OCI-LY1 (cell line): ENCODE measurements at regions not wholly inside any gene's neighbourhood (a gene's known extent, or its start where the extent isn't known, plus 50 kb on each side); places are given as distances from the start of the nearest gene placed in this dataset.

Experiments
- H2AFZ ChIP-seq: fragments of 200-600 bp; sonication (generic), shearing (Covaris generic); 2 replicates; pipeline ENCODE4 v1.6.0; 2014; ENCODE audit warnings: antibody characterized with exemption, mild to moderate bottlenecking, low read length
- H3F3A ChIP-seq: fragments of 200-600 bp; sonication (generic), shearing (Covaris generic); 2 replicates; pipeline ENCODE4 v1.6.0; 2014; ENCODE audit warnings: mild to moderate bottlenecking, antibody characterized with exemption, low read length, moderate library complexity; ENCODE audit not compliant: insufficient read depth
- H3K27ac ChIP-seq: fragments of 200-600 bp; sonication (generic); 2 replicates; pipeline ENCODE4 v1.5.1; 2014; ENCODE audit warnings: low read length, mixed run types, mild to moderate bottlenecking, low read depth; ENCODE audit not compliant: poor library complexity, severe bottlenecking
- H3K27me3 ChIP-seq: fragments of 200-600 bp; sonication (generic); 2 replicates; pipeline ENCODE4 v1.6.0; 2014; ENCODE audit warnings: antibody characterized with exemption, mild to moderate bottlenecking, low read length, moderate library complexity; ENCODE audit not compliant: insufficient read depth
- H3K36me3 ChIP-seq: fragments of 200-600 bp; sonication (generic); 2 replicates; pipeline ENCODE4 v1.6.1; 2014; ENCODE audit warnings: mild to moderate bottlenecking, antibody characterized with exemption, low read length, moderate library complexity, mixed read lengths; ENCODE audit not compliant: insufficient read depth
- H3K4me1 ChIP-seq: fragments of 200-600 bp; sonication (generic); 2 replicates; pipeline ENCODE4 v1.5.1; 2014; ENCODE audit warnings: mild to moderate bottlenecking, low read length, moderate library complexity; ENCODE audit not compliant: insufficient read depth, severe bottlenecking
- H3K4me2 ChIP-seq: fragments of 200-600 bp; sonication (generic), shearing (Covaris generic); 2 replicates; pipeline ENCODE4 v1.6.1; 2014; ENCODE audit warnings: low read length
- H3K4me3 ChIP-seq: fragments of 200-600 bp; sonication (generic); 2 replicates; pipeline ENCODE4 v1.5.1; 2014; ENCODE audit warnings: low read length, low read depth, mild to moderate bottlenecking, mixed read lengths; ENCODE audit not compliant: poor library complexity, severe bottlenecking
- H3K79me2 ChIP-seq: fragments of 200-600 bp; shearing (Covaris generic); 2 replicates; pipeline ENCODE4 v1.6.1; 2016; ENCODE audit warnings: mixed run types, low read length, mixed read lengths; ENCODE audit not compliant: insufficient read depth
- H3K9ac ChIP-seq: fragments of 200-600 bp; sonication (generic), shearing (Covaris generic); 2 replicates; pipeline ENCODE4 v1.6.1; 2014; ENCODE audit warnings: mild to moderate bottlenecking, low read length, mixed read lengths
- H3K9me2 ChIP-seq: fragments of 200-600 bp; sonication (generic), shearing (Covaris generic); 2 replicates; pipeline ENCODE4 v1.6.1; 2014; ENCODE audit warnings: low read depth, mild to moderate bottlenecking, low read length, mixed read lengths
- H3K9me3 ChIP-seq: fragments of 200-600 bp; shearing (Covaris generic); 2 replicates; pipeline ENCODE4 v1.6.1; 2014; ENCODE audit warnings: low read length, mixed read lengths
- H4K20me1 ChIP-seq: fragments of 200-600 bp; sonication (generic), shearing (Covaris generic); 2 replicates; pipeline ENCODE4 v1.6.0; 2016; ENCODE audit warnings: mild to moderate bottlenecking, low read length; ENCODE audit not compliant: insufficient read depth
- EZH2 ChIP-seq: fragments of 200-600 bp; sonication (generic), shearing (Covaris generic); IDR thresholded peaks from 2 replicates; pipeline ENCODE4 v1.8.0; 2017; ENCODE audit warnings: borderline replicate concordance, mixed run types, mild to moderate bottlenecking, antibody characterized with exemption, low read length, moderate library complexity, mixed read lengths
- TF ChIP-seq, protein P1 (sequence below): fragments of 200-600 bp; sonication (generic), shearing (Covaris generic); IDR thresholded peaks from 2 replicates; pipeline ENCODE4 v1.5.1; 2017; ENCODE audit warnings: mild to moderate bottlenecking, antibody characterized with exemption, low read length, moderate library complexity, mixed read lengths

DNA sequence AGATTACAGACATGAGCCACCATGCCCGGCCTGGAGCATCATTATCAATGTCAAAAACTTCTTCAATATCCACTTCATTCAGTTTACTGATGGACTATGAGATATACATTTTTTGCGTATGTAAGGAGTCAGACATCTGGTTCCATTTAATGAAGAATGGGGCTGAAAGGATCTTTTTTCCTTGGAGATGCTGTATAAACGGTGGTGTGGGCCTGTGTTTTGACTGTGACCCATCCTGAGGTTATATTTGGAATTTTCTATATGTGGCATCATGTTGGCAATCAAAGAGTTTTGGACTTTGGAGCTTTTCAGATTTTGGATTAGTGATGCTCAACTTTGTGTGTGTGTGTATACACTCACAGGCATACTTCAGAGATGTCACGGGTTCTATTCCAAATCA lies 85.7 kb upstream of the FBXL17 start:
- Histone ChIP-seq H3K27ac (no peak overlapping the region), H3K9me3 (no peaks in the 10 kb centered on the region), H3F3A (no peaks in the 10 kb centered on the region), H3K27me3 (no peaks in the 10 kb centered on the region), H2AFZ (no peak overlapping the region), H4K20me1 (no peaks in the 10 kb centered on the region), H3K9me2 (no peaks in the 10 kb centered on the region), H3K79me2 (no peaks in the 10 kb centered on the region), H3K4me3 (no peak overlapping the region), H3K4me1 (peaks cover 6% of the 10 kb centered on the region), H3K9ac (no peak overlapping the region), H3K4me2 (no peak overlapping the region), H3K36me3 (no peaks in the 10 kb centered on the region)
- no peak for TF ChIP-seq EZH2
- TF ChIP-seq, protein P1, sequence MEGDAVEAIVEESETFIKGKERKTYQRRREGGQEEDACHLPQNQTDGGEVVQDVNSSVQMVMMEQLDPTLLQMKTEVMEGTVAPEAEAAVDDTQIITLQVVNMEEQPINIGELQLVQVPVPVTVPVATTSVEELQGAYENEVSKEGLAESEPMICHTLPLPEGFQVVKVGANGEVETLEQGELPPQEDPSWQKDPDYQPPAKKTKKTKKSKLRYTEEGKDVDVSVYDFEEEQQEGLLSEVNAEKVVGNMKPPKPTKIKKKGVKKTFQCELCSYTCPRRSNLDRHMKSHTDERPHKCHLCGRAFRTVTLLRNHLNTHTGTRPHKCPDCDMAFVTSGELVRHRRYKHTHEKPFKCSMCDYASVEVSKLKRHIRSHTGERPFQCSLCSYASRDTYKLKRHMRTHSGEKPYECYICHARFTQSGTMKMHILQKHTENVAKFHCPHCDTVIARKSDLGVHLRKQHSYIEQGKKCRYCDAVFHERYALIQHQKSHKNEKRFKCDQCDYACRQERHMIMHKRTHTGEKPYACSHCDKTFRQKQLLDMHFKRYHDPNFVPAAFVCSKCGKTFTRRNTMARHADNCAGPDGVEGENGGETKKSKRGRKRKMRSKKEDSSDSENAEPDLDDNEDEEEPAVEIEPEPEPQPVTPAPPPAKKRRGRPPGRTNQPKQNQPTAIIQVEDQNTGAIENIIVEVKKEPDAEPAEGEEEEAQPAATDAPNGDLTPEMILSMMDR = no peak

- TF ChIP-seq, protein P1 = no peak
- no peak for TF ChIP-seq EZH2
- H3K4me1 ChIP-seq = peaks cover 43% of the 10 kb centered on the region
- no peaks in the 10 kb centered on the region for H3K79me2 ChIP-seq
- H3K4me3 ChIP-seq = no peak overlapping the region
- no peaks in the 10 kb centered on the region for H3K36me3 ChIP-seq
- H3K27ac ChIP-seq = peak overlapping the region; percentile 44
- H3F3A ChIP-seq = no peaks in the 10 kb centered on the region
- peak overlapping the region; percentile 30 for H3K4me2 ChIP-seq
- H4K20me1 ChIP-seq = no peaks in the 10 kb centered on the region
- no peak overlapping the region for H3K9ac ChIP-seq
- H3K9me3 ChIP-seq = no peaks in the 10 kb centered on the region
- no peak overlapping the region for H2AFZ ChIP-seq
- H3K27me3 ChIP-seq = no peaks in the 10 kb centered on the region
- H3K9me2 ChIP-seq = no peaks in the 10 kb centered on the region
Observed at GRCh38 chr5:108461628-108462367, 79.9 kb upstream of the FBXL17 start.

GRCh38 chr5:108459769-108460168 lies 77.9 kb upstream of the FBXL17 start:
- Histone ChIP-seq H3K9me3 (0 out of 2 replicates have a peak, but pooled peaks cover under 1% of the 10 kb centered on the region), H3K27ac (no peak overlapping the region), H3K4me2 (peak overlapping the region; percentile 64), H3K79me2 (no peaks in the 10 kb centered on the region), H2AFZ (peak overlapping the region; percentile 60; the same call in 1 of the 2 replicates), H4K20me1 (no peaks in the 10 kb centered on the region), H3K27me3 (no peaks in the 10 kb centered on the region), H3F3A (no peaks in the 10 kb centered on the region), H3K4me3 (peak overlapping the region; percentile 28), H3K4me1 (peaks cover 43% of the 10 kb centered on the region), H3K36me3 (no peaks in the 10 kb centered on the region), H3K9ac (0 out of 2 replicates have a peak overlapping the region, but pooled peaks have one; percentile 25), H3K9me2 (no peaks in the 10 kb centered on the region)
- TF ChIP-seq EZH2 = no peak
- TF ChIP-seq, protein P1 = no peak
